GM12865 (cell line): ENCODE measurements at regions not wholly inside any gene's neighbourhood (a gene's known extent, or its start where the extent isn't known, plus 50 kb on each side); places are given as distances from the start of the nearest gene placed in this dataset.
A peak's percentile ranks its signal among the peaks of the same experiment; 100 is the strongest.
"Not testable (repeated sequence)": the region's sequence is repeated elsewhere in the genome, so short reads cannot be mapped to it uniquely, and the experiment has no call there.

ENCODE experiments used
- DNase-seq: peaks from one replicate; pipeline ENCODE4 v3.0.0; 2010; ENCODE audit warnings: low read depth
- H3K4me3 ChIP-seq: 2 replicates; pipeline ENCODE4 v1.5.1; 2011; ENCODE audit warnings: mild to moderate bottlenecking, low read depth, low read length, control low read depth
- TF ChIP-seq, protein P1 (sequence below): IDR thresholded peaks from 2 replicates; pipeline ENCODE4 v1.5.1; 2011; ENCODE audit warnings: low read length, control low read depth, low read depth, inconsistent platforms; ENCODE audit not compliant: insufficient read depth; ENCODE audit errors: missing control alignments

GRCh38 chr13:42487221-42487620 is 86.7 kb upstream of the TNFSF11 start:
- no peak for DNase-seq
- TF ChIP-seq, protein P1, sequence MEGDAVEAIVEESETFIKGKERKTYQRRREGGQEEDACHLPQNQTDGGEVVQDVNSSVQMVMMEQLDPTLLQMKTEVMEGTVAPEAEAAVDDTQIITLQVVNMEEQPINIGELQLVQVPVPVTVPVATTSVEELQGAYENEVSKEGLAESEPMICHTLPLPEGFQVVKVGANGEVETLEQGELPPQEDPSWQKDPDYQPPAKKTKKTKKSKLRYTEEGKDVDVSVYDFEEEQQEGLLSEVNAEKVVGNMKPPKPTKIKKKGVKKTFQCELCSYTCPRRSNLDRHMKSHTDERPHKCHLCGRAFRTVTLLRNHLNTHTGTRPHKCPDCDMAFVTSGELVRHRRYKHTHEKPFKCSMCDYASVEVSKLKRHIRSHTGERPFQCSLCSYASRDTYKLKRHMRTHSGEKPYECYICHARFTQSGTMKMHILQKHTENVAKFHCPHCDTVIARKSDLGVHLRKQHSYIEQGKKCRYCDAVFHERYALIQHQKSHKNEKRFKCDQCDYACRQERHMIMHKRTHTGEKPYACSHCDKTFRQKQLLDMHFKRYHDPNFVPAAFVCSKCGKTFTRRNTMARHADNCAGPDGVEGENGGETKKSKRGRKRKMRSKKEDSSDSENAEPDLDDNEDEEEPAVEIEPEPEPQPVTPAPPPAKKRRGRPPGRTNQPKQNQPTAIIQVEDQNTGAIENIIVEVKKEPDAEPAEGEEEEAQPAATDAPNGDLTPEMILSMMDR: no peak
- no peak overlapping the region for H3K4me3 ChIP-seq

GRCh38 chr13:42490676-42491075 is 83.3 kb upstream of the TNFSF11 start:
- DNase-seq: no peak
- no peak overlapping the region for H3K4me3 ChIP-seq
- TF ChIP-seq, protein P1: no peak

DNA sequence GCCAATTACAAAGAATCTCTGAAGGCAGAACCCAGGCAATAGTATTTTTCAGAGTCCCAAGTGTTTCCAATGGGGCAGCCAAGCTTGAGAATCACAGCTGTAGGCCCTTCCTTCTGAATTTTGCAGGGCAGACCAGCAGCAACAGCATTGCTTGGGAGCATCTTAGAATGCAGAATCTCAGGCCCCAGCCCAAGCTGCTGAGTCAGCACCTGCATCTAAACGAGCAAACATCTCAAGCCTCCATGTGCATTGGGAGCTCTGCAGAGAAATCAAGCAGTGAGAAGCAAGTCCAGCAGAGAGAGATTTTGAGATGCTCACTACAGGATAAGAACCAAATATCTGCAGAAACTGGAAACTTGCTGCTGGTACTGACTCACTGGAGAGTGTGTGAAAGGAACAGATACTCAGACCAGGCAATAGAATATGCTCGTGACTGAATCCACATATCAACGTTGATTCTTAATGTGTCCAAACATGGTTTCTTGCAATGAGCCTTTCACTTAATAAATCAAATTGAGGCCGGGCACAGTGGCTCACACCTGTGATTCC is 81.5 kb upstream of the TNFSF11 start:
- DNase-seq: no peak
- TF ChIP-seq, protein P1: no peak
- no peak overlapping the region for H3K4me3 ChIP-seq

DNA sequence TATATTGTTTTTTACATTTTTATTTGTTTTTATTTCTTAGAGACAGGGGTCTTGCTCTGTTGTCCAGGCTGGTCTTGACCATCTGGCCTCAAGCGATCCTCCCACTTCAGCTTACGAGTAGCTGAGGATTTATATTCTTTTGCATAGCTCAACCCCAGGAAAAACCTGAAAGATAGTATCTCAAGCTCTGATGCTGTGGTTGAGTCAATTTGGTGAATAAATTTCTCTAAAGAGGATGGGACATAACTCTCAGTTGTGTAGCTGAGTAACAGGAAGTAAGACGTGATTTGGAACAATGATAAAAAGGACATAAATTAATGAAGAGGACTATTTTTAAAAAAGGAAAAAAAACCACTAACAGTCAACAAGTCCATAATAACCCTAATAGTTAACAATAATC is 79.8 kb upstream of the TNFSF11 start:
- no peak overlapping the region for H3K4me3 ChIP-seq
- no peak for DNase-seq
- TF ChIP-seq, protein P1: no peak

DNA sequence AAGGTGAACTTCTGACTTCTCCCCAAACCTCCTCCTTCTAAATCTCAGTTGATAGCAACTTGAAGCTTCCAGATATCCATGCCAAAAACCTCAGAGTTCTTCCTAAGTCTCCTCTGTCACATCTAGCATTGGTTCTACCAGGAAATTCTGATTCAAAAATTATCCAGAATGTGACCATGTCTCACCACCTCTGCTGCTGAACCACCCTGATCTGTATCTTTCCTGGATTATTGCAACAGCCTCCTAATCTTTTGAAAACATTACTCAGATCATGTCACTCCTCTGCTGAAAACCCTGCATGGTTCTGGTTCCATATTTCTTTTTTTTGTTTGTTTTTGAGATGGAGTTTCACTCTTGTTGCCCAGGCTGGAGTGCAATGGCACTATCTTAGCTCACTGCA is 78.7 kb upstream of the TNFSF11 start:
- no peak for DNase-seq
- H3K4me3 ChIP-seq: no peak overlapping the region
- TF ChIP-seq, protein P1: no peak

- TF ChIP-seq, protein P1: no peak
- peak; percentile 74 for DNase-seq
- no peak overlapping the region for H3K4me3 ChIP-seq
Observed at GRCh38 chr13:42495751-42496150, 78.2 kb upstream of the TNFSF11 start.

GRCh38 chr13:42496926-42497554 is 76.9 kb upstream of the TNFSF11 start:
- not testable (repeated sequence) for H3K4me3 ChIP-seq
- peak; percentile 75 for DNase-seq
